ENCODE measurements at regions not wholly inside any gene's neighbourhood (a gene's known extent, or its start where the extent isn't known, plus 50 kb on each side); places are given as distances from the start of the nearest gene placed in this dataset.

DNA sequence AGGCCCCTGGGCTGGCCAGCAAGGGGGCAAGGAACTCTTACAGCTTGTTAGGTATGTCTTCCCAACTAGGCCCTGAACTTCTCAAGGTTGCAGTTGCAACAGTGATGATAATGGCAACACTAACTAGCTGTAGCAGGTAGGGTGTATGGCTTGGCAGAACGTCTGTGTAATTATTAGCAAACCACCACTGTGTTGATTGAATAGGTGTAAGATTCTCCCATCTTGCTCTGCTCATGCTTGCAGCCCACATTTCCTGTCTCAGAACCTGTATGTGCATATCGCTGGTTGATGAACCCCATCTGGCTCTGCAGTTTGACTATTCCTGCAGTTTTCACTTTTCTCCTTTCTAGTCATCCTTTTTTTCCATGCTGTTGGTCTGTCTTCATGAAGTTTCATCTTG, 178.8 kb downstream of the KATNAL1 start:
- TF ChIP-seq POLR2AphosphoS5 (IDR thresholded peaks at IDR 0.05): no peak
- TF ChIP-seq, protein P1, sequence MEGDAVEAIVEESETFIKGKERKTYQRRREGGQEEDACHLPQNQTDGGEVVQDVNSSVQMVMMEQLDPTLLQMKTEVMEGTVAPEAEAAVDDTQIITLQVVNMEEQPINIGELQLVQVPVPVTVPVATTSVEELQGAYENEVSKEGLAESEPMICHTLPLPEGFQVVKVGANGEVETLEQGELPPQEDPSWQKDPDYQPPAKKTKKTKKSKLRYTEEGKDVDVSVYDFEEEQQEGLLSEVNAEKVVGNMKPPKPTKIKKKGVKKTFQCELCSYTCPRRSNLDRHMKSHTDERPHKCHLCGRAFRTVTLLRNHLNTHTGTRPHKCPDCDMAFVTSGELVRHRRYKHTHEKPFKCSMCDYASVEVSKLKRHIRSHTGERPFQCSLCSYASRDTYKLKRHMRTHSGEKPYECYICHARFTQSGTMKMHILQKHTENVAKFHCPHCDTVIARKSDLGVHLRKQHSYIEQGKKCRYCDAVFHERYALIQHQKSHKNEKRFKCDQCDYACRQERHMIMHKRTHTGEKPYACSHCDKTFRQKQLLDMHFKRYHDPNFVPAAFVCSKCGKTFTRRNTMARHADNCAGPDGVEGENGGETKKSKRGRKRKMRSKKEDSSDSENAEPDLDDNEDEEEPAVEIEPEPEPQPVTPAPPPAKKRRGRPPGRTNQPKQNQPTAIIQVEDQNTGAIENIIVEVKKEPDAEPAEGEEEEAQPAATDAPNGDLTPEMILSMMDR (IDR thresholded peaks at IDR 0.05): no peak
- no peak for TF ChIP-seq POLR2A (IDR thresholded peaks at IDR 0.05)
- no peak for TF ChIP-seq EP300 (IDR thresholded peaks at IDR 0.05)

Data from upper lobe of left lung (tissue), 4 donors.